ENCODE measurements at regions not wholly inside any gene's neighbourhood (a gene's known extent, or its start where the extent isn't known, plus 50 kb on each side); places are given as distances from the start of the nearest gene placed in this dataset.

DNA sequence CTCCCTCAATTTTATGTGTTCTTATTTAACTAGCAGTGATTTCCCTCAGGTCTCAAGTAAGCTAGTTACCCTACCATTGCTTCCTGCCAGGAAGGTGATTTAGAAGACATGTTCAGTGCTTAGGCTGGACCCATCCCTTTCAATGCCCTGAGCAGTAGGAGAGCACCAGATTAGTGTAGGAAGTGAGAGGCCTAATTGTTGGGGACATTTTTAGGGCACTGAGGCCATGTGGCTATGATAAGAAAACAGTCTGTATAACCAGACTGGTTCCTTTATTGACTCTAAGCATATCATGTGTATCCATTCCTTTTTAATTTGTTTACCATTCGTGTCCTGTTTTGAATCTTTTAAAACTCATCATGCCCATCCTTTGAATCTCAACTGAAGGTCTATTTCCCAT is 312.3 kb upstream of the PRR16 start:
- no peak for TF ChIP-seq CTCF (IDR thresholded peaks at IDR 0.05)
- no peak for TF ChIP-seq POLR2AphosphoS5 (IDR thresholded peaks at IDR 0.05)
